Stimulated activated CD8-positive, alpha-beta memory T cell treated with anti-CD3 and anti-CD28 coated beads, Interleukin-15, amount 100 ng/mL, for 1 hour (primary cell): ENCODE measurements at regions not wholly inside any gene's neighbourhood (a gene's known extent, or its start where the extent isn't known, plus 50 kb on each side); places are given as distances from the start of the nearest gene placed in this dataset.

ENCODE experiments used
- DNase-seq: peaks from one replicate; pipeline ENCODE4 v3.0.0-alpha.2; 2020; ENCODE audit warnings: low read depth

DNA sequence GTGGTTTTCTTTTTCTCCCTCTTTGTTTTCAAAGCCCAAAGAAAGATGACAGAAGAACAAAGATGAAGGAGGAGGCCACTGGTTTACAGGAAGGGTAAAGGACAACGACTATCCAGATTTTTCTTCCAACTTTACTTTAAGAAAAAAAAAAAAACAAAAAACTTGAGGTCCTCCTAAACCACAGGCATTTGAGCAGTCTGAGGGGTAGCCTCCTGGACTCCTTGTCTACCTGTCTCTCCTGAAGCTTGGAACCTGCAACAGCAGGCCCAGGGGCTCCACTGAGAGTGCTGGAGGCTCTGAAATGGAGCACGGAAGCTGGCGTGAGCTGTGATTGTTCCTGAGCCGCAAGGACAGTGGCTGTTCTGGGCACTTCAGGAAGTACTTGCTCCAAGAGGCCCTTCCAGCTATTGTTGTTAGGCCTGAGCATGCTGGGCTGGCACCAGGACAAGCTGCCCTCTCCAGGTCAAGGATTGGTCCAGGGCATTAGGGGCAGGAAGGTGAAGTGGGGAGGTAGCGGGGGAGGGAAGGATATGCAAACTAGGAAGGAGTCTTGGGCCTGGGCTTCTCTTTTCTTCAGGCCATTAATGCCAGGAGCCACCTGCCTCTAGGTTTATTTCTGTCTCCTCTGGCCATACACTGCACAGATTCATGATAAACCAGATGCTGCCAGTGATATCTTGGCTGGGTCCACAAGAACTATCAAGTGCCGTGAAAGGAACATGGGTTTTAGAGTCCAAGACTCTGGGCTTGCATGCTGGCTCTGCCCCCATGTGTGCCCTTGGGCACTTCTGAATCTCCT, 147.3 kb downstream of the CCDC34 start:
- no peak for DNase-seq

DNA sequence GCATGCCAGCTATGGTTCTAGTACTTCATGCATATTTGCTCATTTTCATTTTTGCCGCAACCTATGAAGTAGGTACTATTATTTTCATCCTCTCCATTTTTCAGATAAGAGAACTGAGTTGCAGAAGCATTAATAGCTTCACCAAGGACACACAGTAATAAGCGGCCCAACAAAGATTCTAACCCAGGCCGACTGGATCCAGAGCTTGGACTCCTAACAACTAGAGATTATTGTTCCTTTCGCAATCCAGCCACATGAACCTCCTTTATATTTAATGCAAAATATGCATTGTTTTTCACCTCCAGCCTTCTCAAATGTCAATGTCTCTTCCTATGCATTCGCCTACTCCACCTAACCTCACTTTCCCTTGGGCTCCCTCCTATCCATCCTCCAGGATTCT, 148.3 kb downstream of the CCDC34 start:
- DNase-seq, result no peak

GRCh38 chr11:27213232-27213660, 149.8 kb downstream of the CCDC34 start:
- DNase-seq, result no peak

DNA sequence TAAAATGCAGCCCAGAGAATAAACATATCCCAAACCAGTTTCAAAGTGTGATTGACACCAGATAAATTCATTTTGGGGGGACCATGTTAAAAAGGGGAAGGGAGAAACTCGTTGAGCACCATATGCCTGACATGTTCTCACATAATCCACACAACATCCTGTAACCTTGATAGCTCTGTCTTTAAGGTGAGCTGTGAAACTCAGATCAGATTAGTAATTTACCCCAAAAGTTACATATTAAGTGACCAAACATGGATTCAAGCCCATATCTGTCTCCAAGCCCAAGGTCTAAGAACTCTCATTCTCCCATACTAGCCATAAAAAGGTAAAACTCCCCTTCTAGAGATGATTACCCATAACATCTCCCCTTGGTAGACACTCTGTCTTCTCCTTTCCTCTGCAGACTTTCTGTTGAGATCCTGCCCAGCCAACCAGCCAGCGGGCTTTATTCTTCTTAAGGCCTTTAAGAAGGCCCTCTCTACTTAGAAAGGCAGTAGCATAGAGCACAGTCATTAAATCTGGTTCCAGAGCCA, 150.7 kb downstream of the CCDC34 start:
- no peak for DNase-seq

GRCh38 chr11:27211370-27212127, 151.5 kb downstream of the CCDC34 start:
- no peak for DNase-seq

GRCh38 chr11:27210531-27210930, 152.5 kb downstream of the CCDC34 start:
- no peak for DNase-seq

GRCh38 chr11:27209562-27210005, 153.4 kb downstream of the CCDC34 start:
- DNase-seq, result no peak

- no peak for DNase-seq
These were observed 154.2 kb downstream of the CCDC34 start for GRCh38 chr11:27208846-27209245.

DNA sequence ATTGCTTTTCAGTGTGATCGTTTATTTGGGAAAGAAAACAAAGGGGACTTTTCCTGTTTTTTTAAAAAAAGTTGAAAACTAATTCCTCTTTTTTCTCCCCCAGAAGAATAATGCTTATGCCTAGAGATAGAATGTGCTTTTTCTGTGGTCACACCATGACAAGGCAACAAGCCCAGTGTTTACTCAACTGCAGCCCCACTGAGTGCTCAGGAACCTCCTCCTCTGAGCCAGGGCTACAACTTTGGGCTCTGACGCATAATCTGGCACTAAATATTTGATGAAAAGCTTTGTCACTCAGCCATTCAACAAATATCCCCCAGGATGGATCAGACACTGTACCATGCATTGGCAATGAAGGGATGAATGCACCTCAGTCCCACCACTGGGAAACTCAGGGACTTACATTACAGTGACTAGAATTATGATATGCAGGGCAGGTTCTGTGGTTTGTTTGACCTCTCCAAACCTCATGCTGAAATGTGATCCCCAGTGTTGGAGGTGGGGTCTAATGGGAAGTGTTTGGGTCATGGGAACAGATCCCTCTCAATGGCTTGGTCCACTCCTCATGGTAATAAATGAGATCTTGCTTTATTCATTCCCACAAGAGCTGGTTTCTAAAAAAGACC, 155.9 kb downstream of the CCDC34 start:
- no peak for DNase-seq

- no peak for DNase-seq
These were observed 157.0 kb downstream of the CCDC34 start for GRCh38 chr11:27205779-27206570.

DNA sequence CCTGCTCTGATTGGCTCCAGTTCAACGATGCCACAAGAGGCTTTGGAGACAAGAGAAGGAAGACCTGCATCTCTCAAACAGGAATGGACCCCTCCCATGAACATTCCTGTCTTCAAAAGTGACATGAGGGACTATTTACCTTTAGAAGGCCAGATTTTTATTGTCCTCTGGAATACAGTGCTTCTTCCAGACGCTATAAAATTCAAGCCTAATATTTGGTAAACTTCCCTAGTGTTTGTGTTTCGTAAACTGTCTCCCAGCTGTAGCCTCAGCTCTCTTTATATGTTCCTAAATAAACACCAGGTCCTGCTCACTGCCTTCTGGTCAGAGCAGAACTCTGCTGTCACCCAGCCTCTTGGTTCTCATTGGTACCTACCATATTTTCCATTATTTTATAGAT, 157.8 kb downstream of the CCDC34 start:
- no peak for DNase-seq

DNA sequence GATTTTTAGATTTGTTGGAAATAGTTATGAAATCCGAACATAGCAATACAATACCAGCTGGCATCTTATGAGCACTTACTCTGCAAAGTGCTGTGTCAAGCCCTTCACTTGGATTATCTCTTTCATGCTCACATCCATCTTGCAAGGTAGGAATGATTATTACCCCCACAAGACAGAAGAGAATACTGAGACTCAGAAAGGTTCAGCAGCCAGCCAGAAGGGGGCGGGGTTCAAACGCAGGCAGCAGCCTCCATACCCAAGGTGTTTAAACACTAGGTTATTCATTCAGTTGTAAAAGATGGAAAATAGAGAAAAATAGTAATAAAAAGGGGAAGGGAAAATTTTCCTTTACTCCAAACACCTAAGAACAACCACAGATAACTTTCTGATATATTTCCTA, 158.5 kb downstream of the CCDC34 start:
- DNase-seq, result no peak

DNA sequence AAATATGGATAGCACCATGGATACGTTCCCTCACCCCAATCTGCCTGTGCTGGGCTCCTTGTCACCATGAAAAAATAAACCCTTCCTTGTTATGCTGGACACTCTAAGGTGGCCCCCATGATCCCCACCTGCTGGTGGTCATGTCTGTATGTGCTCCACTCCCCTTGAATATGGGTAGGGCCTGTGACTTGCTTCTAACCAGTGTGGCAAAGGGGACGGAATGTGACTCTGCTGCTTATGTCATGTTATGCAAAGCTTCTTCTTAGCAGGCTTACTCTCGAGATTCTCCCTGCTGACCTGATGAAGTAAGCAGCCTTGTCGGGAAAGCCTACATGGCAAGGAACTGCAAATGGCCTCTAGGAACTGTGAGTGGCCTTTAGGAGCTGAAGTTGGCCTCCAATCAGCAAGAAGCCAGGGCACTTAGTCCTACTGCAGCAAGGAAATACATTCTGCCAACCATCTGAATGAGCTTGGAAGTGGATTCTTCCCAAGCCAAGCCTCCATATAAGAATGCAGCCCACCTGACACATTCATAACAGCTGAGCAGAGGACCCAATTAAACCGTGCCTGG, 159.9 kb downstream of the CCDC34 start:
- DNase-seq, result no peak

- DNase-seq, result no peak
These were observed 161.1 kb downstream of the BBOX1 start for GRCh38 chr11:27201454-27202302.

DNA sequence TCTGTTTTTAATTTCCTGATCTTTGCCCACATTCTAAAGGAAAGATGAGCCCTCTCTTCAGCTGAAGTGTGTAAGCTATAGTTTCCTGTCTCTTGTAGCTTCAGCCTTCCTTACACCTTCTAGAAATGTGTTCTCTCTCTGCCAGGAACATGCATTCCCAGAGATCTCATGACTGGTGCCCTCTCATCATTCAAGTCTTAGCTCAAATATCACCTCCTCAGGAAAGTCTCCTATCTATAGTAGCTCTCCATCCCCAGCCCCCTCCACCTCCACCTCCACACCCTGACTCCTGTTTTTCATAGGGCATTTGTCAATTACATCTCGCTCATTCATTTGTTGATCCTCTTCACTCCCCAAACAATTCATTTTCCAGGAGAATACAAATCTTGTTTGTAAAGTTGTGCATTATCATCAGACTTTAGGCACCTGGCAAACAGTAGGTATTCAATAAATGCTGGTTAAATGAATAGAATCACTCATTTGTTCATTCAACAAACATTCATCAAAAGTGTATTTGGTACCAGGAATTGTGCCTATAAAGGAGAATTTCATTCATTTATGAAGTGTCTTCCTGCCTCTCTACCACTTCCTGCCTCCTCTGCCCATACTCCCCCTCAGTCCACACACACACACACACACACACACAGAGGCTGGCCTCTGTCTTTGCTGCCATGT, 160.3 kb downstream of the BBOX1 start:
- no peak for DNase-seq

- DNase-seq, result no peak
These were observed 155.7 kb downstream of the BBOX1 start for GRCh38 chr11:27196203-27196897.

- no peak for DNase-seq
These were observed 155.2 kb downstream of the BBOX1 start for GRCh38 chr11:27195837-27196202.

GRCh38 chr11:27194976-27195375, 154.4 kb downstream of the BBOX1 start:
- no peak for DNase-seq
